DOHH2 (cell line): ENCODE measurements at regions not wholly inside any gene's neighbourhood (a gene's known extent, or its start where the extent isn't known, plus 50 kb on each side); places are given as distances from the start of the nearest gene placed in this dataset.
"Not testable (repeated sequence)": the region's sequence is repeated elsewhere in the genome, so short reads cannot be mapped to it uniquely, and the experiment has no call there.

Experiments
- H3F3A ChIP-seq: fragments of 200-600 bp; sonication (generic), shearing (Covaris generic); 2 replicates; pipeline ENCODE4 v1.6.0; 2016; ENCODE audit warnings: antibody characterized with exemption, mild to moderate bottlenecking; ENCODE audit not compliant: control insufficient read depth, insufficient read depth
- H3K27ac ChIP-seq: fragments of 200-600 bp; sonication (generic); 2 replicates; pipeline ENCODE4 v1.5.1; 2014; ENCODE audit warnings: low read depth, mild to moderate bottlenecking, low read length, moderate library complexity
- H3K27me3 ChIP-seq: fragments of 200-600 bp; sonication (generic); 2 replicates; pipeline ENCODE4 v1.6.1; 2014; ENCODE audit warnings: mild to moderate bottlenecking, low read length, mixed read lengths; ENCODE audit not compliant: control insufficient read depth
- H3K36me3 ChIP-seq: fragments of 200-600 bp; sonication (generic); 2 replicates; pipeline ENCODE4 v1.6.1; 2014; ENCODE audit warnings: mild to moderate bottlenecking, low read length, moderate library complexity, mixed read lengths; ENCODE audit not compliant: control insufficient read depth
- H3K4me1 ChIP-seq: fragments of 200-600 bp; sonication (generic); 2 replicates; pipeline ENCODE4 v1.6.1; 2014; ENCODE audit warnings: mild to moderate bottlenecking, low read length, mixed read lengths; ENCODE audit not compliant: control insufficient read depth
- H3K4me2 ChIP-seq: fragments of 200-600 bp; sonication (generic); 2 replicates; pipeline ENCODE4 v1.6.0; 2014; ENCODE audit warnings: mild to moderate bottlenecking, low read length, moderate library complexity
- H3K4me3 ChIP-seq: fragments of 200-600 bp; sonication (generic); 2 replicates; pipeline ENCODE4 v1.5.1; 2014; ENCODE audit warnings: mild to moderate bottlenecking, low read length, mixed read lengths
- H3K79me2 ChIP-seq: fragments of 200-600 bp; sonication (generic); 2 replicates; pipeline ENCODE4 v1.6.1; 2014; ENCODE audit warnings: mild to moderate bottlenecking, low read length, mixed read lengths; ENCODE audit not compliant: control insufficient read depth
- H3K9me2 ChIP-seq: fragments of 200-600 bp; sonication (generic); replicated peaks from 2 replicates; pipeline ENCODE4 v1.6.1; 2014; ENCODE audit warnings: mild to moderate bottlenecking, low read length, mixed read lengths; ENCODE audit not compliant: control insufficient read depth
- H3K9me3 ChIP-seq: fragments of 200-600 bp; sonication (generic); 2 replicates; pipeline ENCODE4 v1.6.1; 2014; ENCODE audit warnings: antibody characterized with exemption, low read length, mixed read lengths; ENCODE audit not compliant: control insufficient read depth, insufficient read depth
- H4K20me1 ChIP-seq: fragments of 200-600 bp; sonication (generic); 2 replicates; pipeline ENCODE4 v1.6.0; 2014; ENCODE audit warnings: low read depth, mild to moderate bottlenecking, antibody characterized with exemption, low read length, moderate library complexity; ENCODE audit not compliant: control insufficient read depth, insufficient read depth
- EZH2phosphoT487 ChIP-seq: fragments of 200-600 bp; sonication (generic); IDR thresholded peaks from 2 replicates; pipeline ENCODE4 v1.6.1; 2017; ENCODE audit warnings: borderline replicate concordance, mild to moderate bottlenecking, antibody characterized with exemption, low read length, moderate library complexity, mixed read lengths
- TF ChIP-seq, protein P1 (sequence below): fragments of 200-600 bp; sonication (generic); IDR thresholded peaks from one replicate; pipeline ENCODE4 v1.5.1; 2014; ENCODE audit warnings: antibody characterized with exemption, mild to moderate bottlenecking, low read depth, low read length; ENCODE audit not compliant: poor library complexity, severe bottlenecking

DNA sequence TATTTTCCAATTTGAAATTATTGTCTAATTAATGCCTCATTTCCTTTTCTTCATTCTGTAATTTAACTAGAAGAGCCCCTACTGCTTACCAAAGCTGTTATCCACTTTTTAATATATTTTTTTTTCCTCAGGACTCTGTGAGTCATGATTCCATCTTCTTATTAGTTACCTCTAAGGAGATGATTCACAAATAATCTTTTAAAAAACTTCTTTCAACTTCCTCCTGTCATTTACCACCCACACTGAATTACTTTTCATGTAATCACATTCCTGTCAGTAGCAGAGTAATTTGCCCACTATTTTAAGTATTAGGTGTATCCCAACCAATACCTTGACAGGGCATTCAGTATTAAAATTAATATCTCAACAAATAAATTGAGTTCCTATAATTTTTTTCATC is 470.9 kb upstream of the ADGRL3 start:
- TF ChIP-seq, protein P1, sequence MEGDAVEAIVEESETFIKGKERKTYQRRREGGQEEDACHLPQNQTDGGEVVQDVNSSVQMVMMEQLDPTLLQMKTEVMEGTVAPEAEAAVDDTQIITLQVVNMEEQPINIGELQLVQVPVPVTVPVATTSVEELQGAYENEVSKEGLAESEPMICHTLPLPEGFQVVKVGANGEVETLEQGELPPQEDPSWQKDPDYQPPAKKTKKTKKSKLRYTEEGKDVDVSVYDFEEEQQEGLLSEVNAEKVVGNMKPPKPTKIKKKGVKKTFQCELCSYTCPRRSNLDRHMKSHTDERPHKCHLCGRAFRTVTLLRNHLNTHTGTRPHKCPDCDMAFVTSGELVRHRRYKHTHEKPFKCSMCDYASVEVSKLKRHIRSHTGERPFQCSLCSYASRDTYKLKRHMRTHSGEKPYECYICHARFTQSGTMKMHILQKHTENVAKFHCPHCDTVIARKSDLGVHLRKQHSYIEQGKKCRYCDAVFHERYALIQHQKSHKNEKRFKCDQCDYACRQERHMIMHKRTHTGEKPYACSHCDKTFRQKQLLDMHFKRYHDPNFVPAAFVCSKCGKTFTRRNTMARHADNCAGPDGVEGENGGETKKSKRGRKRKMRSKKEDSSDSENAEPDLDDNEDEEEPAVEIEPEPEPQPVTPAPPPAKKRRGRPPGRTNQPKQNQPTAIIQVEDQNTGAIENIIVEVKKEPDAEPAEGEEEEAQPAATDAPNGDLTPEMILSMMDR = no peak
- TF ChIP-seq EZH2phosphoT487 = no peak
- Histone ChIP-seq H3K27me3 (no peaks in the 10 kb centered on the region), H3K27ac (no peak overlapping the region), H3K4me3 (no peak overlapping the region), H3K4me1 (no peaks in the 10 kb centered on the region), H3F3A (no peaks in the 10 kb centered on the region), H4K20me1 (no peaks in the 10 kb centered on the region), H3K9me2 (no peaks in the 10 kb centered on the region), H3K4me2 (no peak overlapping the region), H3K36me3 (no peaks in the 10 kb centered on the region), H3K79me2 (no peaks in the 10 kb centered on the region), H3K9me3 (no peaks in the 10 kb centered on the region)

DNA sequence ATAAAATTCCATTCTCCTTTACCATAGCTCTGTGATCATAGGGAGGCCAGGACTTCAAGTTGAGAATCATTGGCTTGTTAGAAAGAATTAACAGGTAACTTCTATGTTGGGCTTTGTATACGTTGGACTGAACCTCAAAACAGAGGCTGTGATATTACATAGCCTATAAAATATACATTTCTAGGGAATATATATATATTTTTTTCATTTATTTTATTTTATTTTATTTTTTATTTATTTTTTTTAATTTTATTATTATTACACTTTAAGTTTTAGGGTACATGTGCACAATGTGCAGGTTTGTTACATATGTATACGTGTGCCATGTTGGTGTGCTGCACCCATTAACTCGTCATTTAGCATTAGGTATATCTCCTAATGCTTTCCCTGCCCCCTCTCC is 470.4 kb upstream of the ADGRL3 start:
- not testable (repeated sequence) for H3K27ac ChIP-seq, H3K36me3 ChIP-seq, H3K4me2 ChIP-seq, H4K20me1 ChIP-seq, H3K27me3 ChIP-seq, H3K4me1 ChIP-seq, H3K9me3 ChIP-seq, H3F3A ChIP-seq, H3K4me3 ChIP-seq, H3K9me2 ChIP-seq, H3K79me2 ChIP-seq

DNA sequence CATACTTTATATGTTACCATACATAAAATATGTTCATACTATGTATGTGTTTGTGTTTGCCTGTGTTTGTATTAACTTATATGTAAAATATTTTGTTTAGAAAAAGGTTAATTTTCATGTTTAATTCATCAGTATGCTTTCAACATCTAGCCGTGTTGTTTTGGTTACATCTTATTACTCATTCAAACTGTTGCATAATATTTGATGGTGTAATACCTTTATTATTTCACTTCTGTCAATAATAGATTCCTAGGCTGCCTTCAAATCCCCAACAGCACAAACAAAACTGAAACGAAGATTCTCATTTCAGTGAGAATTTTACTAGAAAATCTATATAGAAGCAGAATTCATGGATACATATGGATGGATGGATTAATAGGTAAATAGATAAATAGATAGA is 462.3 kb upstream of the ADGRL3 start:
- Histone ChIP-seq H3K27me3 (no peaks in the 10 kb centered on the region), H3F3A (no peaks in the 10 kb centered on the region)

DNA sequence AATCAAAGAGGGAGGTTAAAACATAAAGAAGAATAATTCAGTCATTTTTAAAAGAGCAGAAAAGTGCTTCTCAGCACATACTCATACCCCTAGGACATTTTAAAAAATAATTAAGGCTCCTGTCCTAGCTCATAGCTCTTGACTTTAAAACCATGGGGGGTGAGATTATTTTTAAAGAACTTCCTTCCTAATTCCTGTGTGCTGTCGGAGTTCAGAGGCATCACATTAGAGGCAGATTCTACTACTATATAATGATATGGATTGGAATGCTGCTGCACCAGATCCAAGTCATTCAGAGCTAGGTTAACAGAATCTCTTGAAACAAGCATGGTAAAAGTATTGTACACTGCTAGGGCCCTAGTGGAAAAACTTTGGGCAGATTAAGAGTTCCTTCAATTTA is 456.5 kb upstream of the ADGRL3 start:
- no peaks in the 10 kb centered on the region for H3K9me2 ChIP-seq

More for the DNA sequence above, 462.3 kb upstream of the ADGRL3 start:
- H3K27ac ChIP-seq = no peak overlapping the region
- no peaks in the 10 kb centered on the region for H3K4me1 ChIP-seq
- no peaks in the 10 kb centered on the region for H3K36me3 ChIP-seq
- TF ChIP-seq, protein P1 = no peak
- no peak for TF ChIP-seq EZH2phosphoT487
- no peaks in the 10 kb centered on the region for H3K79me2 ChIP-seq
- no peak overlapping the region for H3K4me3 ChIP-seq
- no peaks in the 10 kb centered on the region for H4K20me1 ChIP-seq
- H3K4me2 ChIP-seq = no peak overlapping the region
- H3K9me2 ChIP-seq = no peaks in the 10 kb centered on the region
- H3K9me3 ChIP-seq = no peaks in the 10 kb centered on the region

More for the DNA sequence above, 456.5 kb upstream of the ADGRL3 start:
- Histone ChIP-seq H3K79me2 (no peaks in the 10 kb centered on the region), H3F3A (no peaks in the 10 kb centered on the region), H3K27ac (no peak overlapping the region), H3K9me3 (no peaks in the 10 kb centered on the region), H3K36me3 (no peaks in the 10 kb centered on the region), H3K27me3 (no peaks in the 10 kb centered on the region), H3K4me1 (no peaks in the 10 kb centered on the region), H3K4me2 (no peak overlapping the region), H4K20me1 (no peaks in the 10 kb centered on the region), H3K4me3 (no peak overlapping the region)
- TF ChIP-seq EZH2phosphoT487 = no peak
- TF ChIP-seq, protein P1 = no peak
